Suprapubic skin (tissue), 4 donors: ENCODE measurements at regions not wholly inside any gene's neighbourhood (a gene's known extent, or its start where the extent isn't known, plus 50 kb on each side); places are given as distances from the start of the nearest gene placed in this dataset.

ENCODE experiments used
- DNase-seq, 2 donors: peaks; one replicate each; pipeline ENCODE4 v3.0.0-alpha.2; 2019; ENCODE audit warnings: low spot score in 2 of 2
- H3K27ac ChIP-seq: fragments of 200-600 bp; sonication (generic); one replicate; pipeline ENCODE4 v1.5.1; 2019
- H3K27me3 ChIP-seq: fragments of 200-600 bp; sonication (generic); one replicate; pipeline ENCODE4 v1.5.1; 2019
- H3K36me3 ChIP-seq: fragments of 200-600 bp; sonication (generic); one replicate; pipeline ENCODE4 v1.5.1; 2019
- H3K4me1 ChIP-seq: fragments of 200-600 bp; sonication (generic); one replicate; pipeline ENCODE4 v1.5.1; 2019
- H3K4me3 ChIP-seq: fragments of 200-600 bp; sonication (generic); one replicate; pipeline ENCODE4 v1.5.1; 2019; ENCODE audit warnings: mild to moderate bottlenecking
- H3K9me3 ChIP-seq: fragments of 200-600 bp; sonication (generic); one replicate; pipeline ENCODE4 v1.5.1; 2019
- EP300 ChIP-seq: sonication (generic); formaldehyde crosslinking; IDR thresholded peaks from one replicate; pipeline ENCODE4 v1.6.1; 2017; ENCODE audit warnings: antibody characterized with exemption
- POLR2A ChIP-seq, 2 donors: fragments of 450-650 bp; IDR thresholded peaks; one replicate each; pipeline ENCODE4 v1.6.1; 2017; ENCODE audit warnings: antibody characterized with exemption in 2 of 2, mild to moderate bottlenecking in 2 of 2, moderate library complexity in 2 of 2
- POLR2AphosphoS5 ChIP-seq, 3 donors: sonication (generic); formaldehyde crosslinking; IDR thresholded peaks; one replicate each; pipeline ENCODE4 v1.6.1; 2017; ENCODE audit warnings: antibody characterized with exemption in 3 of 3
- WGBS: methylation state at CpG from one replicate; pipeline ENCODE4 v1.1.5; 2018; 5-methylcytosine and 5-hydroxymethylcytosine counted together
- TF ChIP-seq, protein P1 (sequence below), 2 donors: fragments of 200-600 bp in 1 of 2; fragments of 450-650 bp in 1 of 2; sonication (generic) in 1 of 2; IDR thresholded peaks; one replicate each; pipeline ENCODE4 v1.5.1; 2016 to 2019; ENCODE audit warnings: antibody characterized with exemption in 2 of 2, mild to moderate bottlenecking in 1 of 2, moderate library complexity in 1 of 2

DNA sequence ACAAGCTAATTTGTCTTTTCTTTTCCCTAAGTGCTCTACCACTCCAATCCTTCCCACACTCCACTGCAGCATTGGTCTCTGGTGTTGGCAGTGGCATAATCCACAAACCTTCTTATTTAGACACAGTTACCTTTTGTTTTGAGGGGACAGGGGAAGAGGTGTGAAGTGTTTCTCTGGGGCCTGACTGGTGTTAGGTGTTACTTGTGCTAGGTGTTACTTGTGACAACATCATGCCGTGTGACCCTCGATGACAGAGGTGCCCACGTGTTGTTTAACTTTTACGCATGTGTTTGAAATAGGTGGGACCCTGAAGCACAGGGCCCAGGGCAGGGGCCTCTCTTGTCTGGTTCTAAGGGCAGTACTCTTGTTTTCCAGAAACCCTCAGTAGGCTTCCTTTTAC, 70.5 kb upstream of the SPRY4 start:
- peak in 1 of 2 donors; percentile 13 for DNase-seq
- no peak for TF ChIP-seq EP300
- no peak for TF ChIP-seq POLR2A (IDR thresholded peaks at IDR 0.05)
- TF ChIP-seq, protein P1, sequence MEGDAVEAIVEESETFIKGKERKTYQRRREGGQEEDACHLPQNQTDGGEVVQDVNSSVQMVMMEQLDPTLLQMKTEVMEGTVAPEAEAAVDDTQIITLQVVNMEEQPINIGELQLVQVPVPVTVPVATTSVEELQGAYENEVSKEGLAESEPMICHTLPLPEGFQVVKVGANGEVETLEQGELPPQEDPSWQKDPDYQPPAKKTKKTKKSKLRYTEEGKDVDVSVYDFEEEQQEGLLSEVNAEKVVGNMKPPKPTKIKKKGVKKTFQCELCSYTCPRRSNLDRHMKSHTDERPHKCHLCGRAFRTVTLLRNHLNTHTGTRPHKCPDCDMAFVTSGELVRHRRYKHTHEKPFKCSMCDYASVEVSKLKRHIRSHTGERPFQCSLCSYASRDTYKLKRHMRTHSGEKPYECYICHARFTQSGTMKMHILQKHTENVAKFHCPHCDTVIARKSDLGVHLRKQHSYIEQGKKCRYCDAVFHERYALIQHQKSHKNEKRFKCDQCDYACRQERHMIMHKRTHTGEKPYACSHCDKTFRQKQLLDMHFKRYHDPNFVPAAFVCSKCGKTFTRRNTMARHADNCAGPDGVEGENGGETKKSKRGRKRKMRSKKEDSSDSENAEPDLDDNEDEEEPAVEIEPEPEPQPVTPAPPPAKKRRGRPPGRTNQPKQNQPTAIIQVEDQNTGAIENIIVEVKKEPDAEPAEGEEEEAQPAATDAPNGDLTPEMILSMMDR (IDR thresholded peaks at IDR 0.05): no peak
- no peak for TF ChIP-seq POLR2AphosphoS5 (IDR thresholded peaks at IDR 0.05)
- Histone ChIP-seq H3K4me3 (no peak overlapping the region), H3K27me3 (no peaks in the 10 kb centered on the region), H3K36me3 (no peaks in the 10 kb centered on the region), H3K9me3 (no peaks in the 10 kb centered on the region), H3K27ac (no peak overlapping the region), H3K4me1 (no peaks in the 10 kb centered on the region)
- 88% methylated on average over 4 of the region's 4 CpGs for WGBS

DNA sequence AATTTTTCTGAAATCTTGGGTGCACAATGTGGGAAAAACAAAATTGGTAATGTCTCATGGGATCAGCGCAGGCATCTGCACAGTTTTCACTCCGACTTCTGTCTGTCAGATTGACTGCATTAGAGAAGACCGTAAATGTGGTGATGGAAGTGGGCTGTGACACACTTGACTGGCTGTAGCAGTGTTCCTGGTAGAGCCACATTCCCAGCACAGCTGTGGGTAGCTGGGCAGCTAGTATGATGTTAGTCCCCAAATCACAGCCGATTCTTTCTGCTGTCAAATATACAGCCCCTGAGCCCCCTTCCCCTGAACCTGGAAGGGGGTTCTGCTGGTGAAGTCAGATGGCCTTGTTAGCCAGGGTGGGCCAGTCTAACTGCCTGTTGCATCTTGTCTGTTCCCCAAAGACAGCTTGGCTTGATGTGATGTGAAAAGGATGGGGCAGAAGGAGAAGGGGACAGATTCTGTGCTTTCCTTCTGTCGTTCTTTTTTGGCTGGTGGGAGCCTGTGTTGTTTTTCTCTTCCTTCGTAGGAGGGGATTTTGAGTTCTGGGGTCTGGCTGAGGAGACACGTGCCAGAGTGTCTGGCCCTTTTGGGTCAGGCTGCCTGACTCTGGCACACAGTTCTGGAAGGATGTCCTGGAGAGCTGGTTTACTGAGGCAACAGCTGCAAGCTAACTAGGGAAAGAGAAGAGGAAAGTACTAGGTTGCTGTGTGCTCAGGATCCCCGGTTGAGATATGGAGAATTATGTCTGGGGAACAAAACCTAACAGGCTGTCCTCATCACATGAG, 66.4 kb upstream of the SPRY4 start:
- Histone ChIP-seq H3K4me3 (no peak overlapping the region), H3K27me3 (no peaks in the 10 kb centered on the region), H3K4me1 (peaks cover 11% of the 10 kb centered on the region), H3K27ac (no peak overlapping the region), H3K36me3 (no peaks in the 10 kb centered on the region), H3K9me3 (no peaks in the 10 kb centered on the region)
- no peak for DNase-seq
- 66% methylated on average over 8 of the region's 8 CpGs for WGBS
- TF ChIP-seq, protein P1 (IDR thresholded peaks at IDR 0.05): no peak
- TF ChIP-seq POLR2AphosphoS5 (IDR thresholded peaks at IDR 0.05): no peak
- TF ChIP-seq POLR2A (IDR thresholded peaks at IDR 0.05): no peak
- no peak for TF ChIP-seq EP300

DNA sequence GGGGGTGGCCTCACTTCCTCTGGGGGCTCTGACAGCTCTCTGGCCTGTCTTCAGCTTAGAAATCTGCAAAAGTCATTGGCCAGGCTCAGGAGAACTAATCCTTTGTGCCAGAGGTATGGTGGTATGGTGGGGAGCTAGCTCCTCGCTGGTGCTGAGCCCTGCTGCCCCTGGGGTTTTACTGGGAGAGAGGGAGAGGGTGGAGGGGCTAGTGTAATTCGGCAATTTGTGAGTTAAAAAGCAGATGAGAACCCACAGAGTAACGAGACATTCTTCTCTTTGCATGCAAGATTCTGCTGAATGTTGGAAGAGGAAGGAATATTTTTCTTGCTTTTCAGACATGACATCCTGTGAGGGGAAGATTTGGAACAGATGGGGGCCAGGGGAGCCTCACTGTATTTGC, 65.5 kb upstream of the SPRY4 start:
- DNase-seq: no peak
- no peaks in the 10 kb centered on the region for H3K27me3 ChIP-seq
- WGBS: 32% methylated on average over 3 of the region's 3 CpGs
- no peaks in the 10 kb centered on the region for H3K36me3 ChIP-seq
- H3K9me3 ChIP-seq: no peaks in the 10 kb centered on the region
- peaks cover 11% of the 10 kb centered on the region for H3K4me1 ChIP-seq
- H3K27ac ChIP-seq: no peak overlapping the region
- H3K4me3 ChIP-seq: no peak overlapping the region
- TF ChIP-seq, protein P1 (IDR thresholded peaks at IDR 0.05): no peak
- TF ChIP-seq POLR2AphosphoS5 (IDR thresholded peaks at IDR 0.05) (no peak), EP300 (no peak), POLR2A (IDR thresholded peaks at IDR 0.05) (no peak)

DNA sequence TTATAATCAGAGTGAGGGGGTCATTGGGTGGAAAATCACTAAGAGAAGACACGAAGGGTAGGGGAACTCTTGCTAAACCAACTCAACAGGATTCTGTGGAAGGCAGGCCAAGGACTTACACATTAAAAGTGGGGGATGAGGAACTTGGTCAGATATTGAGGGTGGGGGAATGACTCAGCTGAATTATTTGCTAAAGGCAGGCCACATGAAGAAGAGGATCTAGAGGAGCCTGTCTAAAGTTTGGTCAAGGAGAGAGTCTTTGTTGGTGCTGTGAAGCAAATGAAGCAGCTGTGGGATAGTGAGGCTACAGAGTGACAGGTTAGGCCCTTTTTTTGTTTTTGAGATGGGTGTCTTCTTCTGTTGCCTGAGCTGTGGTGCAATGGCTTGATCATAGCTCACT, 63.9 kb upstream of the SPRY4 start:
- Histone ChIP-seq H3K27me3 (no peaks in the 10 kb centered on the region), H3K4me1 (peaks cover 11% of the 10 kb centered on the region), H3K27ac (no peak overlapping the region), H3K9me3 (no peaks in the 10 kb centered on the region), H3K4me3 (no peak overlapping the region), H3K36me3 (no peaks in the 10 kb centered on the region)
- 81% methylated on average over 1 of the region's 1 CpG for WGBS
- TF ChIP-seq POLR2AphosphoS5 (IDR thresholded peaks at IDR 0.05) (no peak), EP300 (no peak), POLR2A (IDR thresholded peaks at IDR 0.05) (no peak)
- TF ChIP-seq, protein P1 (IDR thresholded peaks at IDR 0.05): no peak
- DNase-seq: no peak

DNA sequence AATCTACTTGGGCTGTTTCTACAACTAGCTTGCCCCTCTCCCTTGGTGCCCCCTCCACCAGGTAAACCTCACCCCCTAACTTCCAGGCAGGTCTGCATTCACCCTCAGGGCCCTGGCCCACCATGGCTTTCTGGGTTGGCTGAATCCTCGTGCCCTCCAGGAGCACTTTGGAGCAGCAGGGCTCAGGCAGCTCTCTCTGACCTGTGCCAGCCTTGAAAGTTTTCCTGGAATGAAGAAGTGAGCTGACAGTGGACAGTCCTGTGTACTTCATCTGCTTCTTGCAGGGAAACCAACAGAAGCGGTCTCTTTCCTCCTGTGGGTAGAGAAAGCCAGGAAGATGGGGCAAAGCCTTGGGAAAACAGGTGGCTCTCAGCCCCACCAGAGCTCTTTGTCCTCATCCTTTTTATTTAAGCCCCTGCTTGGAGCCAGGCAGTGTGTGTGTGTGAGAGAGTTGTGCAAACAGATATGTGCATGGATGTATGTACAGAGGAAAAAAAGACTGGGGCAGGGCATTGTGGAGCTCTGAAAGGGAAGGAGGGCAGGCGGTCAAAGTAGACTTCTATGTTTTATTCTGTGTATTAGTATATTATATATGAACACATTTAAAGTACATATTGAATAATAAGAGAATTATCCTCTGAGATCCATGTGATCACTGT, 62.3 kb upstream of the SPRY4 start:
- Histone ChIP-seq H3K36me3 (no peaks in the 10 kb centered on the region), H3K27ac (no peak overlapping the region), H3K4me3 (no peak overlapping the region), H3K27me3 (no peaks in the 10 kb centered on the region), H3K9me3 (no peaks in the 10 kb centered on the region), H3K4me1 (peaks cover 11% of the 10 kb centered on the region)
- 79% methylated on average over 3 of the region's 3 CpGs for WGBS
- TF ChIP-seq, protein P1 (IDR thresholded peaks at IDR 0.05): no peak
- DNase-seq: no peak
